Skeletal muscle tissue (tissue), 3 donors: ENCODE measurements at regions not wholly inside any gene's neighbourhood (a gene's known extent, or its start where the extent isn't known, plus 50 kb on each side); places are given as distances from the start of the nearest gene placed in this dataset.

Experiments used
- H3K27ac ChIP-seq: one replicate; pipeline ENCODE4 v1.7.0; 2013; ENCODE audit warnings: mild to moderate bottlenecking, low read depth, low read length, inconsistent platforms
- H3K27me3 ChIP-seq, 3 donors: one replicate each; pipeline ENCODE4 v1.7.0; 2013; ENCODE audit warnings: low read length in 3 of 3; ENCODE audit not compliant: control insufficient read depth in 3 of 3, insufficient read depth in 3 of 3
- H3K36me3 ChIP-seq, 3 donors: one replicate each; pipeline ENCODE4 v1.7.0; 2013; ENCODE audit warnings: low read length in 3 of 3; ENCODE audit not compliant: control insufficient read depth in 3 of 3, insufficient read depth in 3 of 3
- H3K4me1 ChIP-seq, 3 donors: one replicate each; pipeline ENCODE4 v1.7.0; 2013; ENCODE audit warnings: low read length in 3 of 3, mild to moderate bottlenecking in 3 of 3; ENCODE audit not compliant: control insufficient read depth in 3 of 3, insufficient read depth in 3 of 3
- H3K4me3 ChIP-seq, 3 donors: one replicate each; pipeline ENCODE4 v1.7.0; 2013; ENCODE audit warnings: low read length in 3 of 3
- H3K9ac ChIP-seq, 3 donors: one replicate each; pipeline ENCODE4 v1.7.0; 2013; ENCODE audit warnings: low read length in 3 of 3, mild to moderate bottlenecking in 3 of 3, moderate library complexity in 2 of 3, low read depth in 1 of 3
- H3K9me3 ChIP-seq, 3 donors: one replicate each; pipeline ENCODE4 v1.7.0; 2013; ENCODE audit warnings: low read length in 3 of 3; ENCODE audit not compliant: control insufficient read depth in 3 of 3
- donor health status: Osteomylitis.

GRCh38 chr12:93073324-93073723 is 144.2 kb upstream of the EEA1 start:
- Histone ChIP-seq H3K4me3 (no peak overlapping the region), H3K4me1 (no peaks in the 10 kb centered on the region), H3K36me3 (no peaks in the 10 kb centered on the region), H3K9ac (no peak overlapping the region), H3K27ac (no peak overlapping the region), H3K9me3 (no peaks in the 10 kb centered on the region), H3K27me3 (no peaks in the 10 kb centered on the region)

- Histone ChIP-seq H3K27ac (no peak overlapping the region), H3K9me3 (no peaks in the 10 kb centered on the region), H3K36me3 (no peaks in the 10 kb centered on the region), H3K27me3 (no peaks in the 10 kb centered on the region), H3K9ac (no peak overlapping the region), H3K4me3 (no peak overlapping the region), H3K4me1 (no peaks in the 10 kb centered on the region)
Observed at GRCh38 chr12:93078059-93078458, 149.0 kb upstream of the EEA1 start.

GRCh38 chr12:93078577-93078976 is 149.5 kb upstream of the EEA1 start:
- Histone ChIP-seq H3K9me3 (no peaks in the 10 kb centered on the region), H3K9ac (no peak overlapping the region), H3K36me3 (no peaks in the 10 kb centered on the region), H3K27ac (no peak overlapping the region), H3K4me1 (no peaks in the 10 kb centered on the region), H3K4me3 (no peak overlapping the region), H3K27me3 (no peaks in the 10 kb centered on the region)

- H3K27ac ChIP-seq = no peak overlapping the region
- H3K27me3 ChIP-seq = no peaks in the 10 kb centered on the region
- no peaks in the 10 kb centered on the region for H3K9me3 ChIP-seq
- no peaks in the 10 kb centered on the region for H3K4me1 ChIP-seq
- no peak overlapping the region for H3K9ac ChIP-seq
- H3K4me3 ChIP-seq = no peak overlapping the region
- no peaks in the 10 kb centered on the region for H3K36me3 ChIP-seq
Observed at GRCh38 chr12:93079271-93079670, 150.2 kb upstream of the EEA1 start.

GRCh38 chr12:93079976-93080375 is 150.9 kb upstream of the EEA1 start:
- no peaks in the 10 kb centered on the region for H3K36me3 ChIP-seq
- H3K9me3 ChIP-seq = no peaks in the 10 kb centered on the region
- H3K27me3 ChIP-seq = no peaks in the 10 kb centered on the region
- no peak overlapping the region for H3K9ac ChIP-seq
- H3K4me1 ChIP-seq = no peaks in the 10 kb centered on the region
- H3K27ac ChIP-seq = no peak overlapping the region
- H3K4me3 ChIP-seq = no peak overlapping the region

- H3K9ac ChIP-seq = no peak overlapping the region
Observed at GRCh38 chr12:93080452-93080851, 151.4 kb upstream of the EEA1 start.

GRCh38 chr12:93080994-93081809 is 152.1 kb upstream of the EEA1 start:
- Histone ChIP-seq H3K4me3 (no peak overlapping the region), H3K4me1 (no peaks in the 10 kb centered on the region), H3K36me3 (no peaks in the 10 kb centered on the region), H3K9me3 (no peaks in the 10 kb centered on the region), H3K27me3 (no peaks in the 10 kb centered on the region), H3K27ac (no peak overlapping the region), H3K9ac (no peak overlapping the region)

More at GRCh38 chr12:93080452-93080851, 151.4 kb upstream of the EEA1 start:
- no peak overlapping the region for H3K27ac ChIP-seq
- H3K36me3 ChIP-seq = no peaks in the 10 kb centered on the region
- H3K9me3 ChIP-seq = no peaks in the 10 kb centered on the region
- H3K4me1 ChIP-seq = no peaks in the 10 kb centered on the region
- no peaks in the 10 kb centered on the region for H3K27me3 ChIP-seq
- no peak overlapping the region for H3K4me3 ChIP-seq

GRCh38 chr12:93081810-93082165 is 152.7 kb upstream of the EEA1 start:
- Histone ChIP-seq H3K27me3 (no peaks in the 10 kb centered on the region), H3K4me1 (no peaks in the 10 kb centered on the region), H3K9ac (no peak overlapping the region), H3K36me3 (no peaks in the 10 kb centered on the region), H3K27ac (no peak overlapping the region), H3K9me3 (peaks cover 0 to 4% (median 0%) of the 10 kb centered on the region in 3 donors), H3K4me3 (no peak overlapping the region)

- no peaks in the 10 kb centered on the region for H3K36me3 ChIP-seq
- H3K9me3 ChIP-seq = peaks cover 0 to 4% (median 0%) of the 10 kb centered on the region in 3 donors
- no peaks in the 10 kb centered on the region for H3K4me1 ChIP-seq
- no peak overlapping the region for H3K4me3 ChIP-seq
- no peak overlapping the region for H3K27ac ChIP-seq
- no peaks in the 10 kb centered on the region for H3K27me3 ChIP-seq
- H3K9ac ChIP-seq = no peak overlapping the region
Observed at GRCh38 chr12:93085383-93086287, 156.5 kb upstream of the EEA1 start.

GRCh38 chr12:93086288-93086727 is 157.2 kb upstream of the EEA1 start:
- H3K9me3 ChIP-seq = peaks cover 0 to 4% (median 0%) of the 10 kb centered on the region in 3 donors
- H3K9ac ChIP-seq = no peak overlapping the region
- H3K36me3 ChIP-seq = no peaks in the 10 kb centered on the region
- H3K4me1 ChIP-seq = no peaks in the 10 kb centered on the region
- no peak overlapping the region for H3K4me3 ChIP-seq
- H3K27ac ChIP-seq = no peak overlapping the region
- H3K27me3 ChIP-seq = no peaks in the 10 kb centered on the region
